Adrenal gland (tissue), 9 donors: ENCODE measurements at regions not wholly inside any gene's neighbourhood (a gene's known extent, or its start where the extent isn't known, plus 50 kb on each side); places are given as distances from the start of the nearest gene placed in this dataset.

Experiments
- DNase-seq, 7 donors: peaks; one replicate each; pipeline ENCODE4 v3.0.0-alpha.2; 2019 to 2020
- H3K27ac ChIP-seq, 5 donors: fragments of 200-600 bp; sonication (generic) in 4 of 5; 1 replicate in 3 of 5; 2 replicates in 2 of 5; pipeline versions ENCODE4 v1.5.1 to v1.8.0; 2016 to 2020; ENCODE audit warnings: mild to moderate bottlenecking in 1 of 5
- H3K27me3 ChIP-seq: fragments of 200-600 bp; 2 replicates; pipeline ENCODE4 v1.8.0; 2021
- H3K36me3 ChIP-seq, 2 donors: fragments of 200-600 bp; replicated peaks in 1 of 2; 1 replicate in 1 of 2; 2 replicates in 1 of 2; pipeline versions ENCODE4 v1.5.1 to v1.8.0; 2018 to 2022
- H3K4me1 ChIP-seq, 2 donors: fragments of 200-600 bp; replicated peaks in 1 of 2; 1 replicate in 1 of 2; 2 replicates in 1 of 2; pipeline versions ENCODE4 v1.5.1 to v1.8.0; 2018 to 2021
- H3K4me3 ChIP-seq, 4 donors: fragments of 200-600 bp; sonication (generic) in 3 of 4; one replicate each; pipeline ENCODE4 v1.5.1; 2016 to 2018
- H3K9me3 ChIP-seq, 3 donors: fragments of 200-600 bp; sonication (generic) in 1 of 3; replicated peaks in 1 of 3; 1 replicate in 2 of 3; 2 replicates in 1 of 3; pipeline versions ENCODE4 v1.5.1 to v1.8.0; 2016 to 2021
- CTCF ChIP-seq, 6 experiments: fragments of 450-650 bp in 4 of 6; fragments of 200-600 bp in 2 of 6; sonication (generic) in 1 of 6; IDR thresholded peaks; 1 replicate in 5 of 6; 2 replicates in 1 of 6; pipeline versions ENCODE4 v1.5.1 to v1.8.0; 2016 to 2021; ENCODE audit warnings: antibody characterized with exemption in 6 of 6, mild to moderate bottlenecking in 2 of 6, moderate library complexity in 1 of 6
- POLR2A ChIP-seq, 2 donors: fragments of 450-650 bp; IDR thresholded peaks; one replicate each; pipeline ENCODE4 v1.6.1; 2017; ENCODE audit warnings: antibody characterized with exemption in 2 of 2, mild to moderate bottlenecking in 2 of 2, moderate library complexity in 1 of 2
- WGBS, 4 donors: extraction: QIAGEN DNeasy Blood & Tissue Kit in 2 of 4; methylation state at CpG; one replicate each; pipeline versions ENCODE4 v1.1.5 to v1.1.7; 2013 to 2017; 5-methylcytosine and 5-hydroxymethylcytosine counted together
- intact Hi-C, 2 donors: fragments of 100-400 bp; cut with DNase I; formaldehyde crosslinking; loops; one replicate each; pipeline versions ENCODE4 v1.14.1 to v1.15.0; 2022 to 2023
- donor health status: healthy with polysubstance abuse.
- donor health status: Bipolar disorder and iron deficiency.
- donor health status: DM: yes; HTN: yes; CAD: no.
- donor health status: DM: no; HTN: no; CAD: no.
- donor health status: DM: no; HTN: no; CAD: no.

GRCh38 chr11:95324826-95325225 is 93.8 kb upstream of the SESN3 start:
- Histone ChIP-seq H3K4me1 (no peaks in the 10 kb centered on the region), H3K27me3 (no peaks in the 10 kb centered on the region), H3K27ac (no peak overlapping the region), H3K36me3 (no peaks in the 10 kb centered on the region), H3K9me3 (no peaks in the 10 kb centered on the region), H3K4me3 (no peak overlapping the region)
- DNase-seq, result no peak
- intact Hi-C loops, result no loop called here
- TF ChIP-seq POLR2A (IDR thresholded peaks at IDR 0.05) (no peak), CTCF (IDR thresholded peaks at IDR 0.05) (no peak)
- WGBS, 4 donors, result 85 to 92% (median 87%) methylated on average over 1 of the region's 1 CpG

GRCh38 chr11:95322539-95322938 is 91.5 kb upstream of the SESN3 start:
- H3K27me3 ChIP-seq, result no peaks in the 10 kb centered on the region
- H3K36me3 ChIP-seq, result no peaks in the 10 kb centered on the region
- intact Hi-C loops, result no loop called here
- no peak overlapping the region for H3K4me3 ChIP-seq
- H3K27ac ChIP-seq, result no peak overlapping the region
- DNase-seq, result no peak
- no peaks in the 10 kb centered on the region for H3K9me3 ChIP-seq
- TF ChIP-seq CTCF (IDR thresholded peaks at IDR 0.05), result no peak
- TF ChIP-seq POLR2A (IDR thresholded peaks at IDR 0.05), result no peak
- peaks cover 5 to 9% of the 10 kb centered on the region in 2 donors for H3K4me1 ChIP-seq

- TF ChIP-seq POLR2A (IDR thresholded peaks at IDR 0.05) (no peak), CTCF (IDR thresholded peaks at IDR 0.05) (no peak)
- Histone ChIP-seq H3K27me3 (no peaks in the 10 kb centered on the region), H3K9me3 (no peaks in the 10 kb centered on the region), H3K4me1 (peaks cover 5 to 9% of the 10 kb centered on the region in 2 donors), H3K36me3 (no peaks in the 10 kb centered on the region), H3K27ac (no peak overlapping the region), H3K4me3 (no peak overlapping the region)
- intact Hi-C loops, result no loop called here
- no peak for DNase-seq
Observed at GRCh38 chr11:95318498-95318897, 87.5 kb upstream of the SESN3 start.

DNA sequence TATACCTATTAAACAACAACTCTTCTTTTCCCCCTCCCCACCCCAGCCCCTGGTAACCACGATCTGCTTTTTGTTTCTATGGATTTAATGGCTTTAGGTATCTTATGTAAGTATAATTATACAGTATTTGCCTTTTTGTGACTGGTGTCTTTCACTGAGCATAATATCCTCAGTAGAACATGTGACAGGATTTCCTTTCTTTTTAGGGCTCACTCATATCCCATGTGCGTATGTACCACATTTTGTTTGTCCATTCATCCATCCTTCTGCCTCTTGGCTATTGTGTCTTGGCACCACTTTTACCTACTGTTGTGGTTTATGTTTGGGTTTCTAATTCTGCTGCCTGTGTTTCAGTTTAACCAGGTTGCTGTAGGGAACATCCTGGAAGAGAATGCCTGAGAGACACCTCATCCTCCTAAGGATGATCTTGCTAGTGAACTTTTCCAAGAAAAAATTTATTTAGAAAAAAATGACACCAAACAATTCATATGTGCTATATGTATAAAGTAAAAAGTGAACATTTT is 77.6 kb upstream of the SESN3 start:
- no peak for DNase-seq
- Histone ChIP-seq H3K9me3 (no peaks in the 10 kb centered on the region), H3K27me3 (no peaks in the 10 kb centered on the region), H3K36me3 (no peaks in the 10 kb centered on the region), H3K4me1 (no peaks in the 10 kb centered on the region), H3K4me3 (no peak overlapping the region), H3K27ac (no peak overlapping the region)
- 83 to 92% (median 90%) methylated on average over 2 of the region's 2 CpGs for WGBS, 4 donors
- TF ChIP-seq CTCF (IDR thresholded peaks at IDR 0.05), result no peak
- TF ChIP-seq POLR2A (IDR thresholded peaks at IDR 0.05), result no peak
- intact Hi-C loops, result loop anchor here in 1 of 2 donors (10.0 kb wide), 1 partner anchor 64 kb away; no protein-coding TSS in a partner anchor
